Fibroblast of lung (primary cell): ENCODE measurements at regions not wholly inside any gene's neighbourhood (a gene's known extent, or its start where the extent isn't known, plus 50 kb on each side); places are given as distances from the start of the nearest gene placed in this dataset.
"Not testable (repeated sequence)": the region's sequence is repeated elsewhere in the genome, so short reads cannot be mapped to it uniquely, and the experiment has no call there.

Experiments used
- DNase-seq, 2 donors: peaks; one replicate each; pipeline versions ENCODE4 v3.0.0 to v3.0.0-alpha.2; 2010; ENCODE audit warnings: low read depth in 2 of 2
- H2AFZ ChIP-seq: 2 replicates; pipeline ENCODE4 v1.5.1; 2012; ENCODE audit warnings: low read length, control low read depth, inconsistent platforms
- H3K27ac ChIP-seq: 2 replicates; pipeline ENCODE4 v1.5.1; 2011; ENCODE audit warnings: low read length, control low read depth; ENCODE audit not compliant: insufficient read depth
- H3K27me3 ChIP-seq: 2 replicates; pipeline ENCODE4 v1.5.1; 2011; ENCODE audit warnings: mild to moderate bottlenecking, low read length; ENCODE audit not compliant: control insufficient read depth, insufficient read depth
- H3K36me3 ChIP-seq: 2 replicates; pipeline ENCODE4 v1.5.1; 2011; ENCODE audit warnings: low read length; ENCODE audit not compliant: control insufficient read depth, insufficient read depth
- H3K4me1 ChIP-seq: 2 replicates; pipeline ENCODE4 v1.5.1; 2011; ENCODE audit warnings: low read length; ENCODE audit not compliant: control insufficient read depth, insufficient read depth; ENCODE audit errors: extremely low read depth
- H3K4me2 ChIP-seq: 2 replicates; pipeline ENCODE4 v1.5.1; 2011; ENCODE audit warnings: low read length, control low read depth; ENCODE audit not compliant: insufficient read depth; ENCODE audit errors: extremely low read depth
- H3K4me3 ChIP-seq, 4 experiments: fragments of 200-600 bp in 1 of 4; sonication (generic) in 1 of 4; replicated peaks in 1 of 4; 2 replicates each; pipeline ENCODE4 v1.5.1; 2011 to 2016; ENCODE audit warnings: low read length in 4 of 4, low read depth in 3 of 4, mild to moderate bottlenecking in 3 of 4, control low read depth in 2 of 4, inconsistent platforms in 1 of 4, mixed read lengths in 1 of 4; ENCODE audit not compliant: insufficient read depth in 1 of 4; ENCODE audit errors: control extremely low read depth in 1 of 4
- H3K79me2 ChIP-seq: 2 replicates; pipeline ENCODE4 v1.5.1; 2012; ENCODE audit warnings: mild to moderate bottlenecking, low read length, inconsistent platforms; ENCODE audit not compliant: control insufficient read depth, insufficient read depth
- H3K9ac ChIP-seq: 2 replicates; pipeline ENCODE4 v1.5.1; 2011; ENCODE audit warnings: mild to moderate bottlenecking, low read length, control low read depth; ENCODE audit not compliant: insufficient read depth
- H3K9me3 ChIP-seq: 2 replicates; pipeline ENCODE4 v1.5.1; 2012; ENCODE audit warnings: low read depth, low read length; ENCODE audit not compliant: control insufficient read depth, insufficient read depth
- H4K20me1 ChIP-seq: 2 replicates; pipeline ENCODE4 v1.5.1; 2011; ENCODE audit warnings: low read length; ENCODE audit not compliant: control insufficient read depth, insufficient read depth; ENCODE audit errors: extremely low read depth
- EZH2 ChIP-seq: IDR thresholded peaks from 2 replicates; pipeline ENCODE4 v1.5.1; 2012; ENCODE audit warnings: low read length, control low read depth, mild to moderate bottlenecking; ENCODE audit errors: missing control alignments
- TF ChIP-seq, protein P1 (sequence below), 2 donors: IDR thresholded peaks in 1 of 2; conservative IDR thresholded peaks in 1 of 2; 1 replicate in 1 of 2; 2 replicates in 1 of 2; pipeline ENCODE4 v1.5.1; 2011 to 2012; ENCODE audit warnings: low read length in 2 of 2, control low read depth in 1 of 2, inconsistent platforms in 1 of 2, low read depth in 1 of 2, mild to moderate bottlenecking in 1 of 2

DNA sequence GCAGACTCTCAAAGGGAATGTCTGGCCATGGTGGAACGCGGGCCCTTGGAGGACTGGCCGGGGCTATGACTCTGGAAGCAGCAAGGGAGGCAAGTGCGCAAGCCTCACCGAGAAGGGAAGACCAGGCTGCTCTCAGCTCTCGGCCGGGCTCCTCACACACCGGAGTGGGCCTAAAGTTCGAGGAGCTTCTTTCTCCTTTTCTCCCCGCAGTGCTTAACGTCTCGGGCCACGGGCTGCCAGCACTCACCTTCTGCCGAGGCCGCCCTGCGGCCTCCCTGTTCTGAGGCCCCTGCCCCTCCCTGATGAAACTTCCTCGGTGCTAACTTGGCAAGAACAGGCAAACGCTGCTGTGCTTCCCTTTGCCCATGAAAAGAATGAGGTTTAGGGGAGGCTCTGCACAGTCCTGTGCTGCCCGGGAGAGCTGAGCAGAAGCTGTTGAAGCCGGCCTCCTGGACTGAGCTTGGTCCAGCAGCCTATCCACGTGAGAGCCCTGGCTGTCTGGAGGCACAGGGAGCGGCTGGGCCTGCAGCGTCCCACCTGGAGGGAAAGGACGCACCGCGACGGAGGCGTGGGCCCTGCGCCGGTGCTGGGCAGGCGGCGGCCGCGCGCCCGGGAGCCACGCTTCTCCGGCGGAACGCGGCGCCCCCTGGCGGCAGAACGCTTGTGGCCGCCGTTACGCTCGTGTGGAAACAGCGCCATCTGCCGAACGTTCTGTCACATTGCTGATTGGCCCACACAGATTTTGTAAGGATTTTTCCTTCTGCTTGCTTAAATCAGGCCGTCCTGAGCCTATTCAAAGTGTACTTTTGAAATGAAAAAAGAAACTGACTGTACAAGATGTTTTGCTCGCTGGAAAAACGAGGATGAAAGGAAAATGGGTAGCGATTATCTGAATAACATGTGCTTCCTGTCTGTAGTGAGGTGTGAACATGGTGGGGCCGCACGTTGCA, 65.0 kb upstream of the TMEM45B start:
- Histone ChIP-seq H4K20me1 (no peaks in the 10 kb centered on the region), H3K36me3 (no peaks in the 10 kb centered on the region), H2AFZ (peak overlapping the region; percentile 86), H3K9ac (no peak overlapping the region), H3K9me3 (no peaks in the 10 kb centered on the region), H3K4me2 (peak overlapping the region; percentile 59), H3K27me3 (no peaks in the 10 kb centered on the region), H3K4me1 (no peaks in the 10 kb centered on the region), H3K79me2 (no peaks in the 10 kb centered on the region), H3K4me3 (peak overlapping the region in 1 of 4 experiments; percentile 32), H3K27ac (no peak overlapping the region)
- TF ChIP-seq, protein P1, sequence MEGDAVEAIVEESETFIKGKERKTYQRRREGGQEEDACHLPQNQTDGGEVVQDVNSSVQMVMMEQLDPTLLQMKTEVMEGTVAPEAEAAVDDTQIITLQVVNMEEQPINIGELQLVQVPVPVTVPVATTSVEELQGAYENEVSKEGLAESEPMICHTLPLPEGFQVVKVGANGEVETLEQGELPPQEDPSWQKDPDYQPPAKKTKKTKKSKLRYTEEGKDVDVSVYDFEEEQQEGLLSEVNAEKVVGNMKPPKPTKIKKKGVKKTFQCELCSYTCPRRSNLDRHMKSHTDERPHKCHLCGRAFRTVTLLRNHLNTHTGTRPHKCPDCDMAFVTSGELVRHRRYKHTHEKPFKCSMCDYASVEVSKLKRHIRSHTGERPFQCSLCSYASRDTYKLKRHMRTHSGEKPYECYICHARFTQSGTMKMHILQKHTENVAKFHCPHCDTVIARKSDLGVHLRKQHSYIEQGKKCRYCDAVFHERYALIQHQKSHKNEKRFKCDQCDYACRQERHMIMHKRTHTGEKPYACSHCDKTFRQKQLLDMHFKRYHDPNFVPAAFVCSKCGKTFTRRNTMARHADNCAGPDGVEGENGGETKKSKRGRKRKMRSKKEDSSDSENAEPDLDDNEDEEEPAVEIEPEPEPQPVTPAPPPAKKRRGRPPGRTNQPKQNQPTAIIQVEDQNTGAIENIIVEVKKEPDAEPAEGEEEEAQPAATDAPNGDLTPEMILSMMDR (conservative IDR thresholded peaks at IDR 0.05 in 1 of 2, IDR thresholded peaks at IDR 0.05 in 1 of 2; ENCODE audit: low read depth in 1 of 2, low read length in 2 of 2): peak; percentile 83
- no peak for TF ChIP-seq EZH2
- peak; percentile 54 to 76 for DNase-seq

DNA sequence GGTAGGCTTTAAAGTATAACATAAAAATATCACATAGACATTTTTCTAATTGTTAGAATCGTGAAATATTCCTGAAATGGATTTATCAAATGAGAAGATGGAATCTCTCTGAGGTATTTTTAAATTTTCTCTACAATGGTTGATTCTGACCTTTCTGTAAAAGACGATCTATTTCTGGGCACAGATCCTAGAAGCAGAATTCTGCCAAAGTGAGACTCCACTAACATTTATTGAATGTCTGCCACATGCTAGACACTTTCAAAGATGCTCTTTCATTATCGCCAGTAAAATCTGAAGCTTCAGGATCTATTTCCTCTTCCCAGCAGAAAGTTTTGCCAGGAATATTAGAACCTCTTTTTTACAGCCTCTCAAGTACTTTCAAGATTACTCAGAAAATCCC, 64.1 kb upstream of the TMEM45B start:
- Histone ChIP-seq H2AFZ (no peak overlapping the region), H3K4me2 (no peak overlapping the region), H3K27me3 (no peaks in the 10 kb centered on the region), H3K36me3 (no peaks in the 10 kb centered on the region), H3K27ac (no peak overlapping the region), H3K4me3 (no peak overlapping the region), H4K20me1 (no peaks in the 10 kb centered on the region), H3K79me2 (no peaks in the 10 kb centered on the region), H3K9ac (no peak overlapping the region), H3K9me3 (no peaks in the 10 kb centered on the region), H3K4me1 (no peaks in the 10 kb centered on the region)
- no peak for DNase-seq
- TF ChIP-seq, protein P1 (conservative IDR thresholded peaks at IDR 0.05 in 1 of 2, IDR thresholded peaks at IDR 0.05 in 1 of 2; ENCODE audit: low read depth in 1 of 2, low read length in 2 of 2): no peak
- TF ChIP-seq EZH2: no peak

DNA sequence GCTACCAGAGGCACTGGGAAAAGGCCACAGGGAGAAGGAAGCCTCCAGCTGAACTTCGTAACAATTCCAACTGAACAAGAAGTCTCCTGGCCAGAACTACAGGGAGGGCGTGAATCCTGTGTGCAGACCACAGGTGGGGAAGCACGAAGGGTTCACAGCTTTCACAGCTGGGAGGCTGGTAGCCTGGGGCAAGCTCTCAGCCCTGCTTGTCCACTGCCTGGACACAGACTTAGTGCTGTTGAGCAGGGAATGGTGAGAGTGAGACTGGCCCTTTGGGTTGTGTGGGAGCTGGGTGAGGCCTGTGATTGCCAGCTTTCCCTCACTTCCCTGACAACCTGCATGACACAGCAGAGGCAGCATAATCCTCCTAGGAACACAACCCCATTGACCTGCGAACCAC, 52.1 kb upstream of the TMEM45B start:
- H3K27ac ChIP-seq, H3K27me3 ChIP-seq, H2AFZ ChIP-seq, H3K9me3 ChIP-seq, H3K9ac ChIP-seq, H3K4me2 ChIP-seq, H4K20me1 ChIP-seq, H3K79me2 ChIP-seq, H3K4me1 ChIP-seq, H3K36me3 ChIP-seq, H3K4me3 ChIP-seq, DNase-seq: not testable (repeated sequence)

DNA sequence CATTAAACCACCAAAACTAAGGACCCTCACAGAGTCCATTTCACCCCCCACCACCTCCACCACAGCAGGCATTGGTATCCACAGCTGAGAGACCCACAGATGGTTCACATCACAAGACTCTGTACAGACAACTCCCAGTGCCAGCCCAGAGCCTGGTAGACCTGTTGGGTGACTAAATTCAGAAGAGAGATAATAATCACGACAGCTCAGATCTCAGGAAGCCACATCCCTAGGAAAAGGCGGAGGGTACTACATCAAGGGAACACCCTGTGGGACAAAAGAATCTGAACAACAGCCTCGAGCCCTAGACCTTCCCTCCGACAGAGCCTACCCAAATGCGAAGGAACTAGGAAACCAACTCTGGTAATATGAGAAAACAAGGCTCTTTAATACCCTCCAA, 51.4 kb upstream of the TMEM45B start:
- H3K27ac ChIP-seq, H3K4me2 ChIP-seq, H2AFZ ChIP-seq, H3K36me3 ChIP-seq, H3K9me3 ChIP-seq, H3K4me1 ChIP-seq, H4K20me1 ChIP-seq, H3K9ac ChIP-seq, H3K79me2 ChIP-seq, H3K27me3 ChIP-seq, DNase-seq, H3K4me3 ChIP-seq: not testable (repeated sequence)
